Lower leg skin (tissue), 3 donors: ENCODE measurements at regions not wholly inside any gene's neighbourhood (a gene's known extent, or its start where the extent isn't known, plus 50 kb on each side); places are given as distances from the start of the nearest gene placed in this dataset.

Experiments
- CTCF ChIP-seq, 3 donors: fragments of 450-650 bp; IDR thresholded peaks; one replicate each; pipeline ENCODE4 v1.5.1; 2016; ENCODE audit warnings: antibody characterized with exemption in 3 of 3, mild to moderate bottlenecking in 3 of 3, moderate library complexity in 2 of 3
- POLR2A ChIP-seq, 2 donors: fragments of 450-650 bp; IDR thresholded peaks; one replicate each; pipeline ENCODE4 v1.6.1; 2016 to 2017; ENCODE audit warnings: antibody characterized with exemption in 2 of 2, mild to moderate bottlenecking in 1 of 2, moderate library complexity in 1 of 2

GRCh38 chr16:5643855-5644531, 546.4 kb upstream of the EEF2KMT start:
- TF ChIP-seq CTCF (IDR thresholded peaks at IDR 0.05) (no peak), POLR2A (IDR thresholded peaks at IDR 0.05) (no peak)
